ENCODE measurements at regions not wholly inside any gene's neighbourhood (a gene's known extent, or its start where the extent isn't known, plus 50 kb on each side); places are given as distances from the start of the nearest gene placed in this dataset.

DNA sequence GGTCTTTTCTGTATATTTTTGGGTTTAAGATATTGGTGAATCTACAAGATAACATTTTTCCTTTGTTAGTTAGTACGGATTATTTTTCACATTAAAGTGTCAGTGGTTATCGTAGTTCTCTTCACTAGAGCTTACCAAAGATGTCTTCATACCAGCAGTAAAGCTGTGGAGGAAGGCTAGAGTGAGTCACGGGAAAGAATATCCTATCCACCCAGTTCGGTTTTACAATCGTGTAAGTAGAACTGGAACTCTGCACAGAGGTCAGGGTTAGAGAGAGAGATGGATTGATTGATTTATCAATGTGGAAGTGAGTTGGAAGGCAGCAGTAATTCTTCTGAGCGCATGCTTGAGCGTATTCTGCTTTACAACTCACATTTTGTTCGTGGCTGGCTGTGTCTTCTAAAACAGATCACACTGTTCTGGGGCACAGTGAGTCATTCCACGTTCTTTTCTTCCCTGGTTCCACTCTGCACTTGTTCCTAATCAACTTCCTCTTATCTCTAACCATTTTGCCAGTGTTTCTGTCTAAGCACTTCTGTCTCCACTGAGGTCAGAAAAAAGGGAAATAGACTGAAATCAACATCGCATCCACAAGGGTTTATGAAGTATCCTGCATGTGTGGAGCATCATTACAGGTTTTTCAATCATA lies 86.5 kb upstream of the ARRDC3 start:
- TF ChIP-seq, protein P1, sequence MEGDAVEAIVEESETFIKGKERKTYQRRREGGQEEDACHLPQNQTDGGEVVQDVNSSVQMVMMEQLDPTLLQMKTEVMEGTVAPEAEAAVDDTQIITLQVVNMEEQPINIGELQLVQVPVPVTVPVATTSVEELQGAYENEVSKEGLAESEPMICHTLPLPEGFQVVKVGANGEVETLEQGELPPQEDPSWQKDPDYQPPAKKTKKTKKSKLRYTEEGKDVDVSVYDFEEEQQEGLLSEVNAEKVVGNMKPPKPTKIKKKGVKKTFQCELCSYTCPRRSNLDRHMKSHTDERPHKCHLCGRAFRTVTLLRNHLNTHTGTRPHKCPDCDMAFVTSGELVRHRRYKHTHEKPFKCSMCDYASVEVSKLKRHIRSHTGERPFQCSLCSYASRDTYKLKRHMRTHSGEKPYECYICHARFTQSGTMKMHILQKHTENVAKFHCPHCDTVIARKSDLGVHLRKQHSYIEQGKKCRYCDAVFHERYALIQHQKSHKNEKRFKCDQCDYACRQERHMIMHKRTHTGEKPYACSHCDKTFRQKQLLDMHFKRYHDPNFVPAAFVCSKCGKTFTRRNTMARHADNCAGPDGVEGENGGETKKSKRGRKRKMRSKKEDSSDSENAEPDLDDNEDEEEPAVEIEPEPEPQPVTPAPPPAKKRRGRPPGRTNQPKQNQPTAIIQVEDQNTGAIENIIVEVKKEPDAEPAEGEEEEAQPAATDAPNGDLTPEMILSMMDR (IDR thresholded peaks at IDR 0.05; ENCODE audit: low read depth, low read length, poor library complexity, severe bottlenecking): no peak
- TF ChIP-seq EZH2phosphoT487 (IDR thresholded peaks at IDR 0.05; ENCODE audit: borderline replicate concordance, low read length): no peak

Data from DOHH2 (cell line).